ENCODE measurements at regions not wholly inside any gene's neighbourhood (a gene's known extent, or its start where the extent isn't known, plus 50 kb on each side); places are given as distances from the start of the nearest gene placed in this dataset.

DNA sequence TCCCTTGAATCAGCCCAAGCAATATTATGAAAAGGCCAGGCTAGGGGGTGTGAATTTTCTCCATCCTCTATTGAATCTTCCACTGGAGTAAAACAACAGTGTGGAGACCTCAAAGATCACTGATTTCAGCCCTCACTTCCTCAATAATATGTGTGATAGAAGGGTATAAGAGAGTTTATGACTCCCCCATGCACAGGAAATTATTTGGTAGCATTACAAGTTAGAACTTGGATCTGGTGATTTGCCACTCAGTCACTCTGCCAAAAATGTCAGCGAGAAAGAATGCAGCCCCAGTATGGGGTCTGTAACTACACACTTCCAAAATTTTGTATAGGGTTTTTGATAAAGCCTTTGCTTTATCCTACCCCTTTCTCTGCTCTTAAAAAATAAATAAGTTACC, 81.0 kb upstream of the KCNMB2 start:
- DNase-seq (ENCODE audit: insufficient read length, low spot score) (no peak), FAIRE-seq (no peak)
- no peak for TF ChIP-seq POLR2A (IDR thresholded peaks at IDR 0.05; ENCODE audit: low read depth, low read length)
- TF ChIP-seq POU2F2 (IDR thresholded peaks at IDR 0.05; ENCODE audit: low read depth, low read length), result no peak
- TF ChIP-seq SPI1 (IDR thresholded peaks at IDR 0.05; ENCODE audit: low read depth, low read length), result no peak
- no peak for TF ChIP-seq TAF1 (IDR thresholded peaks at IDR 0.05; ENCODE audit: low read depth, low read length)
- TF ChIP-seq PAX5 (IDR thresholded peaks at IDR 0.05; ENCODE audit: insufficient read depth, low read length, severe bottlenecking), result no peak
- TF ChIP-seq POLR2AphosphoS5 (IDR thresholded peaks at IDR 0.05; ENCODE audit: low read depth, low read length), result no peak

DNA sequence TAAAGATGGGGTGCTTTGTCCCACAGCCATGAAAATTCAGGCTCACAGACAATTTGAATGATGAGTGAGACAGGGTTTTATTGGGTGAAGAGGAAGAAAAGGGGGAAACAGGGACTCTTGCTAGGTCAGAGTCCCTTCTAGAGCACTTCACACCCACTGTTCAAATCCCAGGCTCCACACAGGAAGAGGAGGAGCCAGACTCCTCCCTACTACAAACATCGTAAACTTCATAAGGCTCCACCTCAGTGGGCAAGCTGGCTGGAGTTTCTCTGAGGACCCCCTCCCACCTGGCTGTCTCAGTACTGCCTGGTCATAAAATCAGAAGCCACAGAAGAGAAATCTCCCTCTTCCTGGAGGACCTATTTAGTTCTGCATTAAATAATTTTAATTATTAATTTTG, 80.3 kb upstream of the KCNMB2 start:
- DNase-seq (ENCODE audit: insufficient read length, low spot score) (no peak), FAIRE-seq (no peak)
- TF ChIP-seq SPI1 (IDR thresholded peaks at IDR 0.05; ENCODE audit: low read depth, low read length), result no peak
- TF ChIP-seq TAF1 (IDR thresholded peaks at IDR 0.05; ENCODE audit: low read depth, low read length), result no peak
- no peak for TF ChIP-seq POLR2A (IDR thresholded peaks at IDR 0.05; ENCODE audit: low read depth, low read length)
- TF ChIP-seq PAX5 (IDR thresholded peaks at IDR 0.05; ENCODE audit: insufficient read depth, low read length, severe bottlenecking), result no peak

DNA sequence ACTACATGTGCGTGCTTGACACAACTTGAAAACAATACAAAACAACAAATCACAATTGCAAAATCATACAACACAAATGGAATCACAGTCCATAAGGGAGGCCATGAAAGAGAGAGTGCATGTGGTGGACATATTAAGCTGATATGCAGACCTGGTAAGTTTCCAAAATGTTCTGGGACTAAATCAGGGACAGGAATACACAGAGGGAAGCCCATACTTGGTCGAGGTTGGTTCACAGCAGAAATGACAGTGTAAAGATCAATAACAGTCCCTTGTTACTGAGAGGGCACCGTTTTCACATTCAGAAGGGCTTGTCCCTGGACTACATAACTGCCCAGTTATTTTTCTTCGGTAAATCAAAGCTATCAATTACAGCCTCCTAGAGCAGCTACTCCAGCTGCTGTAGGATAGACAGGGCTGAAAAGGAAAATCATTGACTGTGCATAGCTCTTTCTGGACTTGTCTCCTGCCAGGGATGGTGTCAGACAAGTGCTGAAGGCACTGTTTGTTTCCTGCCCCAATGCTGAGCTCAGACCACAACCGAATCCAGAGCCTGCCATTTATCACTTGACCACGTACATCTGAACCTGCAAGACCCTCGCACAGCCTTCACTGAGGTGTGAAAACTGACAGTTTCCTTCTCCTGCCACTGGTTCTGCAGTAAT, 79.5 kb upstream of the KCNMB2 start:
- DNase-seq (ENCODE audit: insufficient read length, low spot score) (no peak), FAIRE-seq (no peak)
- TF ChIP-seq TAF1 (IDR thresholded peaks at IDR 0.05; ENCODE audit: low read depth, low read length) (no peak), PAX5 (IDR thresholded peaks at IDR 0.05; ENCODE audit: insufficient read depth, low read length, severe bottlenecking) (no peak), SPI1 (IDR thresholded peaks at IDR 0.05; ENCODE audit: low read depth, low read length) (no peak), POU2F2 (IDR thresholded peaks at IDR 0.05; ENCODE audit: low read depth, low read length) (no peak)

DNA sequence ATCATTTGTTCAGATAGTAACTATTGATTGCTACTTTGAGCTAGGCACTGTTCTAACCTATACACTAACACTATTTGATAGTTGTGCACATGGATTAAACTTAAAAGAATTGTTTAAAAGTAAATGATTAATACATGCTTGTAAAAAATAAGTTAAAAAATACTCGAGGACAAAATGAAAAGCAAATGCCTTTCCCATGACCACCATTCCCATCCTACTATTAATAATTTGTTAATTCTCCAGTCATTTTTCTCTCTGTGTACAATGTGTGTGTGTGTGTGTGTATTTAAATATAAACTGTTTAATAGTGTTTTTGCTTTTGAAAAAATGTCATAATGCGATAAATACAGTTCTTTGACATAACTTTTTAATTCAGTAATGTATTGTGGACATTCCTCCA, 78.7 kb upstream of the KCNMB2 start:
- TF ChIP-seq SPI1 (IDR thresholded peaks at IDR 0.05; ENCODE audit: low read depth, low read length) (no peak), PAX5 (IDR thresholded peaks at IDR 0.05; ENCODE audit: insufficient read depth, low read length, severe bottlenecking) (no peak), POLR2A (IDR thresholded peaks at IDR 0.05; ENCODE audit: low read depth, low read length) (no peak), TAF1 (IDR thresholded peaks at IDR 0.05; ENCODE audit: low read depth, low read length) (no peak), POLR2AphosphoS5 (IDR thresholded peaks at IDR 0.05; ENCODE audit: low read depth, low read length) (no peak), POU2F2 (IDR thresholded peaks at IDR 0.05; ENCODE audit: low read depth, low read length) (no peak)
- DNase-seq (ENCODE audit: insufficient read length, low spot score) (no peak), FAIRE-seq (no peak)

DNA sequence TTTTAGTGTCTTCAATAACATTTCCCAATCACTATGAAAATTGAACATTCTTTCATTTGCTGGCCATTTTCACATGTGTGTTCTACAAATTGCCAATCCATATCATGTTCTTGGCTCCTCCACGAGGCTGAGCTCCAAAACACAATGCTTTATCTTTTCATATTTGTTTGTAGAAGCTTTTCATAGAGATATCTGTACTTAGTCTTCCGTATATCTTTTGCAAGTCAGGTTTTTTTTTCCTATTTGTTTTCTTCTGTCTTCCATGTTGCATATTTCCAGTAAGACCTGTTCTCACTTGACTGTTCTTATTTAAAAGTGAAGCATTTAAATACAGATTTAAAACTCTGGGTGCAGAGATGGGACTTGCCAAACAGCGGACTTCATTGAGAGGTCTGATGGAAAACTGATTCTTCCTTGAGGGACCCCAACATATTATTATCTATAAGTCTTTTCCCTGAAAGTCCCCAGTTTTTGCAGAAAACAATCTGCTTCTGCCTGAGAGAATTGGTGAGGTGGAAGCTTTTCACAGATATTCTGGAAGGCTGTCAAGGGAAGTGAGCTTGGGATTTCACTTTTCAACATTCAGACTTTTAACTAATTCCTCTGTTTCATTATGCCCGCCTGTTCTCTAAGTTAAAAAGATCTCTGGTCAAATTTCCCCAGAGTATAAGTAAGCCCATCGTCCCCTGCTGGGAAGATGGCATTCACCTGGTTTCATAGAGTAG, 77.8 kb upstream of the KCNMB2 start:
- TF ChIP-seq POU2F2 (IDR thresholded peaks at IDR 0.05; ENCODE audit: low read depth, low read length) (no peak), TAF1 (IDR thresholded peaks at IDR 0.05; ENCODE audit: low read depth, low read length) (no peak), SPI1 (IDR thresholded peaks at IDR 0.05; ENCODE audit: low read depth, low read length) (no peak), POLR2AphosphoS5 (IDR thresholded peaks at IDR 0.05; ENCODE audit: low read depth, low read length) (no peak), POLR2A (IDR thresholded peaks at IDR 0.05; ENCODE audit: low read depth, low read length) (no peak), PAX5 (IDR thresholded peaks at IDR 0.05; ENCODE audit: insufficient read depth, low read length, severe bottlenecking) (no peak)
- no peak for DNase-seq (ENCODE audit: insufficient read length, low spot score)
- no peak for FAIRE-seq

DNA sequence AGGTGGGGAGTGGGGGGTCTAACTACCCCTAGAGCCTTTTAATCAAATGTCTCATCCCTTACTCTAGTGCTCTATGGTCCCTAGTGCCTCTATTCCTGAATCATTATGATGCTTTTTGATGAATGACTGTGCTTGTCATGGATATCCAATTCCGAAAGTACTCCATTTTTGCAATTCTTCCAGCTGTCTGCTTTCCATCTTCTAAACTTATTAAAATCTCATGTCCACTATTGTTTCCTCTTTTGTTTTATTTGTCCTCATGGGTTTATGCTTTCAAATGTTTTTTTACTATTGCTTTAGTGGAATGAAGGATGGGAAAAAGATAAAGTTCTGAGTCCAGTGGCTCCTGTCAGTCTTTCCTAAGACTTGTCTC, 77.2 kb upstream of the KCNMB2 start:
- FAIRE-seq (no peak), DNase-seq (ENCODE audit: insufficient read length, low spot score) (no peak)
- no peak for TF ChIP-seq SPI1 (IDR thresholded peaks at IDR 0.05; ENCODE audit: low read depth, low read length)
- no peak for TF ChIP-seq POU2F2 (IDR thresholded peaks at IDR 0.05; ENCODE audit: low read depth, low read length)
- no peak for TF ChIP-seq PAX5 (IDR thresholded peaks at IDR 0.05; ENCODE audit: insufficient read depth, low read length, severe bottlenecking)
- no peak for TF ChIP-seq POLR2AphosphoS5 (IDR thresholded peaks at IDR 0.05; ENCODE audit: low read depth, low read length)
- no peak for TF ChIP-seq TAF1 (IDR thresholded peaks at IDR 0.05; ENCODE audit: low read depth, low read length)

DNA sequence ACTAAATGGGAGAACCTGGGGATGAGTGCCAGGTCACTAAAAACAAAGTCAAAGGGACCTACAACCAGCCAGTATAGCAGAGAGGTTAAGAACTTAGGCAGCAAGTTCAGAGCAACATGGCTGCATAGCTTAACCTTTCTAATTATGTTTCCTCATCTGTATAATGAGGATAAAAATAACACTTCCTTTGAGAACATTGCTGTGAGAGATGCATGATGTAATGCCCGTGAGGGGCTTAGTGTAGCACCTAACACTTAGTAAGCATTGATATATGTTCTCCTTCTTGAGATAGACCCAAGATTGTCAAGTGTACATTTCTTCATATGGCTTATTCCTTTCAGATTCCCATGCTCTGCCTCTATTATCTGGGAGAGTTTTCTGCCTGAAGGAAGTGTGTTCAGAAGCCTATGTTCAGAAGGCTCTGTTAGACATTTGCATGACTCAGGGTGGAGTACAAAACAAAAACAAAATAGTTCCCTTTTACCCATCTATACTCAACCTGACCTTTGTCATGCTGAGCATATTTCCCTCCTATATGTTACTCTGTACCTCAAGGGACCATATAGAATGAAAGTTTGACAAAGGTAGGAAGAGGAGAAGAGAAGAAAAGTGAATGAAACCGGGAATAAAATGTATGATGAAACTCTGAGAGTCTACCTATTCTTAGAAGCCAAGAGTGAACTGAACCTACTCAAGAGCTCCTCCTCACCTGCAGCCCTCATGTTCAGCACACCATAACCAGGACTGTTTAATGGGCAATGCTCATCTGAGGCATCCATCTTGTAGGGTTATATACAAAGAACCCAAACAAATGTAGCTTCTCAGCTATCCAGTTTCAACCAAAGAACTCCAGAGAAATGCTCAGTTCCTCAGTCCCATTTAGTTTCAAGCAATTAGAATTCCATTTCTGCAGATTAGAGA, 70.7 kb upstream of the KCNMB2 start:
- FAIRE-seq (peak; percentile 75), DNase-seq (ENCODE audit: insufficient read length, low spot score) (no peak)

DNA sequence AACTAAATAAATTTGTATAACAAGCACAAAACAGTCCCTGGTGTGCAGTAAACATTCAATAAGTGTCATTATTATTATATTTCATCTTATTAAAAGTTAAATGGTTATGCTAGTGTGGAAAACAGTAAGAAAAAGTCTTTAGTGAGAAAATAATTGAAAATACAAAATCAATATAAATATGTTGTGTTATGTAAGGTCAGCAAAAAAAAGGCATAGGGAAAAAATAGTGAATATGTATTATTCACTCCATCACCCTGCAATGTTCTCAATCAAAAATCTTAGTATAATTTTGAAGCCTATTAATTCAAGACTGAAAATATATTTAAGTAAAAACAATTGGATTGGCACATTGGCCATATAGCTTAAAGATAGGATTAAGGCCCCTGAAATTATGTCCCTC, 63.3 kb upstream of the KCNMB2 start:
- TF ChIP-seq PAX5 (IDR thresholded peaks at IDR 0.05; ENCODE audit: insufficient read depth, low read length, severe bottlenecking), result no peak
- TF ChIP-seq TAF1 (IDR thresholded peaks at IDR 0.05; ENCODE audit: low read depth, low read length), result no peak
- no peak for TF ChIP-seq POLR2A (IDR thresholded peaks at IDR 0.05; ENCODE audit: low read depth, low read length)
- no peak for TF ChIP-seq POLR2AphosphoS5 (IDR thresholded peaks at IDR 0.05; ENCODE audit: low read depth, low read length)
- TF ChIP-seq SPI1 (IDR thresholded peaks at IDR 0.05; ENCODE audit: low read depth, low read length), result no peak
- TF ChIP-seq POU2F2 (IDR thresholded peaks at IDR 0.05; ENCODE audit: low read depth, low read length), result no peak

More for the DNA sequence above, 70.7 kb upstream of the KCNMB2 start:
- TF ChIP-seq POU2F2 (IDR thresholded peaks at IDR 0.05; ENCODE audit: low read depth, low read length) (no peak), PAX5 (IDR thresholded peaks at IDR 0.05; ENCODE audit: insufficient read depth, low read length, severe bottlenecking) (no peak), POLR2AphosphoS5 (IDR thresholded peaks at IDR 0.05; ENCODE audit: low read depth, low read length) (no peak)

DNA sequence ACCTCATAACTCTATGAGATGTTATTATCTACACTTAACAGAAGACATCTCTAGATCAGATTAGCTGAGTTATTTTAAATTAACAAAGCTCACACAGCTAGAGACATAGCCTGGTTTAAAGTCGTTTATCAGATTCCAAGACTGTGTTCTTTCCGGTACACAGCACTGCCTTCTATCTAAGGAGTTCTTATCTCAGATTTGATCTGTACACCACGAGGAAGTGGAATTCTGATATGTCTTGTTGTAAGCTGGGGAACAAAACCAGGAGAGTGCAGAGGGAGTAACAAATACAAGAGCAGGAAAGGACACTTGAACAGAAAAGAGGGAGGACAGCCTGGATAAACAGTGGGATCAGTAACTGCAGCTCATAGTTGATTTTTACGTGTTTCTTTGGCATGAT, 61.7 kb upstream of the KCNMB2 start:
- DNase-seq (ENCODE audit: insufficient read length, low spot score) (no peak), FAIRE-seq (no peak)
- TF ChIP-seq POLR2A (IDR thresholded peaks at IDR 0.05; ENCODE audit: low read depth, low read length) (no peak), POU2F2 (IDR thresholded peaks at IDR 0.05; ENCODE audit: low read depth, low read length) (no peak), PAX5 (IDR thresholded peaks at IDR 0.05; ENCODE audit: insufficient read depth, low read length, severe bottlenecking) (no peak), TAF1 (IDR thresholded peaks at IDR 0.05; ENCODE audit: low read depth, low read length) (no peak), SPI1 (IDR thresholded peaks at IDR 0.05; ENCODE audit: low read depth, low read length) (no peak), POLR2AphosphoS5 (IDR thresholded peaks at IDR 0.05; ENCODE audit: low read depth, low read length) (no peak)

More for the DNA sequence above, 63.3 kb upstream of the KCNMB2 start:
- FAIRE-seq (no peak), DNase-seq (ENCODE audit: insufficient read length, low spot score) (no peak)

Measured in GM12891 (cell line).